IMR-90 (cell line): ENCODE measurements at regions not wholly inside any gene's neighbourhood (a gene's known extent, or its start where the extent isn't known, plus 50 kb on each side); places are given as distances from the start of the nearest gene placed in this dataset.

Experiments
- ATAC-seq: fragments of 200-7000 bp; cut with Tn5 transposase; 2 replicates; pipeline ENCODE4 v1.9.1; 2020; ENCODE audit warnings: low read depth, mild to moderate bottlenecking, moderate library complexity
- BruUV-seq: library from RNA; stranded (reverse); fragments of 400-500 nt; replicated peaks from 2 replicates; lab custom pipeline; 2021; lab: Mats Ljungman, UMichigan
- CTCF ChIA-PET: fragments of 300-600 bp; formaldehyde crosslinking; extraction: SDS; loops from one replicate; lab custom pipeline; 2021; ENCODE audit warnings: antibody characterized with exemption; lab: Yijun Ruan, JAX
- POLR2A ChIA-PET: fragments of 300-600 bp; sonication (Branson Sonifier 250); formaldehyde crosslinking; loops from one replicate; lab custom pipeline; 2022; ENCODE audit warnings: antibody characterized with exemption; ENCODE audit not compliant: unreplicated experiment; lab: Charles Lee
- DNase-seq: peaks from one replicate; pipeline ENCODE4 v3.0.0; 2013
- H2AFZ ChIP-seq: replicated peaks from 2 replicates; pipeline ENCODE3; 2013; ENCODE audit warnings: low read length, mild to moderate bottlenecking; ENCODE audit not compliant: poor library complexity
- H2AK5ac ChIP-seq: 2 replicates; pipeline ENCODE4 v1.6.1; 2013; ENCODE audit warnings: low read depth, low read length, inconsistent platforms
- H2AK9ac ChIP-seq: replicated peaks from 2 replicates; pipeline ENCODE3; 2013; ENCODE audit warnings: mild to moderate bottlenecking, low read depth, low read length, moderate library complexity; ENCODE audit not compliant: poor library complexity
- H2BK120ac ChIP-seq: 2 replicates; pipeline ENCODE4 v1.6.1; 2013; ENCODE audit warnings: low read depth, low read length, inconsistent platforms
- H2BK15ac ChIP-seq: 3 replicates; pipeline ENCODE4 v1.6.1; 2013; ENCODE audit warnings: low read depth, low read length, inconsistent platforms
- H2BK20ac ChIP-seq: 2 replicates; pipeline ENCODE4 v1.6.1; 2013; ENCODE audit warnings: low read depth, mild to moderate bottlenecking, inconsistent platforms, low read length, moderate library complexity
- H2BK5ac ChIP-seq: 2 replicates; pipeline ENCODE4 v1.6.1; 2013; ENCODE audit warnings: mild to moderate bottlenecking, low read depth, low read length, inconsistent platforms; ENCODE audit not compliant: poor library complexity, severe bottlenecking
- H3K14ac ChIP-seq: replicated peaks from 2 replicates; pipeline ENCODE4 v1.6.1; 2013; ENCODE audit warnings: low read depth, low read length, inconsistent platforms
- H3K18ac ChIP-seq: 2 replicates; pipeline ENCODE4 v1.6.1; 2013; ENCODE audit warnings: low read depth, low read length, control low read depth
- H3K23ac ChIP-seq: 2 replicates; pipeline ENCODE4 v1.6.1; 2013; ENCODE audit warnings: low read depth, low read length, inconsistent platforms
- H3K27ac ChIP-seq: 2 replicates; pipeline ENCODE4 v1.5.1; 2013; ENCODE audit warnings: mild to moderate bottlenecking, control low read depth, low read length; ENCODE audit not compliant: insufficient read depth
- H3K27me3 ChIP-seq: 2 replicates; pipeline ENCODE4 v1.6.1; 2013; ENCODE audit warnings: low read length; ENCODE audit not compliant: control insufficient read depth, insufficient read depth
- H3K36me3 ChIP-seq: 2 replicates; pipeline ENCODE4 v1.6.1; 2013; ENCODE audit warnings: low read length, mixed read lengths; ENCODE audit not compliant: control insufficient read depth, insufficient read depth
- H3K4ac ChIP-seq: 2 replicates; pipeline ENCODE4 v1.6.1; 2013; ENCODE audit warnings: low read depth, low read length, inconsistent platforms
- H3K4me1 ChIP-seq: 2 replicates; pipeline ENCODE4 v1.6.1; 2013; ENCODE audit warnings: low read length, mixed read lengths; ENCODE audit not compliant: control insufficient read depth, insufficient read depth
- H3K4me2 ChIP-seq: 2 replicates; pipeline ENCODE4 v1.6.1; 2013; ENCODE audit warnings: low read depth, mild to moderate bottlenecking, control low read depth, low read length, moderate library complexity
- H3K4me3 ChIP-seq: 2 replicates; pipeline ENCODE4 v1.5.1; 2013; ENCODE audit warnings: low read depth, mild to moderate bottlenecking, control low read depth, low read length, moderate library complexity; ENCODE audit not compliant: insufficient read depth
- H3K56ac ChIP-seq: 2 replicates; pipeline ENCODE4 v1.6.1; 2013; ENCODE audit warnings: low read length, inconsistent platforms; ENCODE audit not compliant: insufficient read depth; ENCODE audit errors: extremely low read depth
- H3K79me1 ChIP-seq, 2 experiments: 2 replicates each; pipeline ENCODE4 v1.6.1; 2013; ENCODE audit warnings: low read length in 2 of 2, inconsistent platforms in 1 of 2, low read depth in 1 of 2
- H3K9ac ChIP-seq: 2 replicates; pipeline ENCODE4 v1.6.1; 2013; ENCODE audit warnings: low read depth, low read length, control low read depth
- H3K9me1 ChIP-seq: 2 replicates; pipeline ENCODE4 v1.6.1; 2013; ENCODE audit warnings: low read length, inconsistent platforms; ENCODE audit not compliant: insufficient read depth
- H3K9me3 ChIP-seq: 2 replicates; pipeline ENCODE4 v1.6.1; 2013; ENCODE audit warnings: low read length; ENCODE audit not compliant: control insufficient read depth, insufficient read depth
- H4K20me1 ChIP-seq: 2 replicates; pipeline ENCODE4 v1.6.1; 2013; ENCODE audit warnings: low read length, inconsistent platforms; ENCODE audit not compliant: insufficient read depth
- H4K5ac ChIP-seq: 2 replicates; pipeline ENCODE4 v1.6.1; 2013; ENCODE audit warnings: mild to moderate bottlenecking, low read depth, low read length, control low read depth
- H4K8ac ChIP-seq, 2 experiments: 2 replicates each; pipeline ENCODE4 v1.6.1; 2013; ENCODE audit warnings: low read depth in 2 of 2, low read length in 2 of 2, control low read depth in 1 of 2, inconsistent platforms in 1 of 2
- H4K91ac ChIP-seq: 2 replicates; pipeline ENCODE4 v1.6.1; 2013; ENCODE audit warnings: low read depth, low read length, inconsistent platforms; ENCODE audit not compliant: insufficient read depth
- BHLHE40 ChIP-seq: fragments of 150-350 bp; IDR thresholded peaks from 2 replicates; pipeline ENCODE4 v1.6.1; 2016; ENCODE audit warnings: mild to moderate bottlenecking, low read depth, low read length
- CEBPB ChIP-seq: IDR thresholded peaks from 2 replicates; pipeline ENCODE4 v1.6.1; 2012; ENCODE audit warnings: low read depth, low read length, improper control_type of control experiment
- CHD1 ChIP-seq: IDR thresholded peaks from 2 replicates; pipeline ENCODE4 v1.6.1; 2012; ENCODE audit warnings: low read depth, low read length, improper control_type of control experiment
- CTCF ChIP-seq: conservative IDR thresholded peaks from 2 replicates; pipeline ENCODE4 v1.5.1; 2012; ENCODE audit warnings: mild to moderate bottlenecking, low read depth, low read length, improper control_type of control experiment
- ELK1 ChIP-seq: fragments of 150-350 bp; IDR thresholded peaks from 2 replicates; pipeline ENCODE4 v1.6.1; 2016; ENCODE audit warnings: low read depth, mild to moderate bottlenecking, low read length, moderate library complexity, borderline replicate concordance
- MAFK ChIP-seq: IDR thresholded peaks from 2 replicates; pipeline ENCODE4 v1.6.1; 2012; ENCODE audit warnings: low read depth, low read length, improper control_type of control experiment
- MAZ ChIP-seq: IDR thresholded peaks from 2 replicates; pipeline ENCODE4 v1.6.1; 2012; ENCODE audit warnings: low read depth, mild to moderate bottlenecking, low read length, improper control_type of control experiment, moderate library complexity, borderline replicate concordance
- MXI1 ChIP-seq: IDR thresholded peaks from 2 replicates; pipeline ENCODE4 v1.6.1; 2012; ENCODE audit warnings: low read depth, mild to moderate bottlenecking, low read length, moderate library complexity, borderline replicate concordance
- NFE2L2 ChIP-seq: fragments of 150-350 bp; IDR thresholded peaks from 2 replicates; pipeline ENCODE4 v1.6.1; 2016; ENCODE audit warnings: low read depth, mild to moderate bottlenecking, low read length
- POLR2A ChIP-seq: IDR thresholded peaks from 2 replicates; pipeline ENCODE4 v1.6.1; 2012; ENCODE audit warnings: mild to moderate bottlenecking, low read depth, low read length
- RAD21 ChIP-seq: IDR thresholded peaks from 2 replicates; pipeline ENCODE4 v1.6.1; 2012; ENCODE audit warnings: low read length, improper control_type of control experiment
- RCOR1 ChIP-seq: IDR thresholded peaks from 2 replicates; pipeline ENCODE4 v1.6.1; 2012; ENCODE audit warnings: mild to moderate bottlenecking, low read length, improper control_type of control experiment; ENCODE audit not compliant: insufficient replicate concordance
- RFX5 ChIP-seq: IDR thresholded peaks from 2 replicates; pipeline ENCODE4 v1.8.0; 2012; ENCODE audit warnings: low read depth, mild to moderate bottlenecking, low read length, moderate library complexity
- SMC3 ChIP-seq: fragments of 150-350 bp; IDR thresholded peaks from 2 replicates; pipeline ENCODE4 v1.6.1; 2016; ENCODE audit warnings: low read depth, mild to moderate bottlenecking, antibody characterized with exemption, low read length, moderate library complexity
- USF2 ChIP-seq: fragments of 150-350 bp; IDR thresholded peaks from 2 replicates; pipeline ENCODE4 v1.6.1; 2017; ENCODE audit warnings: mild to moderate bottlenecking, antibody characterized with exemption, low read length, low read depth
- WGBS, 2 experiments: methylation state at CpG; one replicate each; pipeline versions ENCODE4 v1.1.5 to v1.1.7; 2013; ENCODE audit warnings: missing lambda C conversion rate in 2 of 2; ENCODE audit not compliant: insufficient read length in 1 of 2; ENCODE audit errors: extremely low coverage in 2 of 2; 5-methylcytosine and 5-hydroxymethylcytosine counted together
- dilution Hi-C: fragments of 300-500 bp; cut with HindIII; formaldehyde crosslinking; loops from one replicate; pipeline ENCODE4 v1.14.3; 2018; ENCODE audit warnings: low sequenced_read_pairs; ENCODE audit not compliant: unreplicated experiment
- in situ Hi-C: fragments of 300-500 bp; cut with MboI; formaldehyde crosslinking; loops from 3 replicates; pipeline ENCODE4 v1.14.3; 2019; ENCODE audit warnings: low sequenced_read_pairs, inconsistent platforms, mixed read lengths
- intact Hi-C: fragments of 100-400 bp; cut with micrococcal nuclease; formaldehyde crosslinking; loops from 2 replicates; pipeline ENCODE4 v1.10.0; 2022

- H2BK20ac ChIP-seq, result no peak overlapping the region
- no peak overlapping the region for H4K8ac ChIP-seq
- H3K9me3 ChIP-seq, result 0 out of 2 replicates have a peak, but pooled peaks cover 2% of the 10 kb centered on the region
- intact Hi-C loops, result no loop called here
- in situ Hi-C loops, result no loop called here
- no peak overlapping the region for H3K56ac ChIP-seq
- ChIA-PET CTCF (no interaction called here), POLR2A (no interaction called here)
- no peak for TF ChIP-seq BHLHE40
- no peak for TF ChIP-seq ELK1
- TF ChIP-seq POLR2A, result no peak
- TF ChIP-seq CTCF, result no peak
- TF ChIP-seq RCOR1, result no peak
- TF ChIP-seq CHD1, result no peak
- no peak for TF ChIP-seq USF2
- TF ChIP-seq SMC3, result no peak
- no peak for TF ChIP-seq NFE2L2
- no peak for TF ChIP-seq CEBPB
- no peak for TF ChIP-seq RFX5
- no peak for TF ChIP-seq RAD21
- TF ChIP-seq MXI1, result no peak
- TF ChIP-seq MAFK, result no peak
- TF ChIP-seq MAZ, result no peak
- no CpG with 5 or more reads among the region's 1 CpG for WGBS, 2 experiments
- H3K4me3 ChIP-seq, result no peak overlapping the region
- H4K91ac ChIP-seq, result no peak overlapping the region
- no peak overlapping the region for H3K4me2 ChIP-seq
- dilution Hi-C loops, result no loop called here
- no peak overlapping the region for H2BK15ac ChIP-seq
- no peaks in the 10 kb centered on the region for H3K27me3 ChIP-seq
- no TSS peak for BruUV-seq
- no peaks in the 10 kb centered on the region for H4K20me1 ChIP-seq
- no peak overlapping the region for H3K9ac ChIP-seq
- no peak overlapping the region for H4K5ac ChIP-seq
- DNase-seq, result no peak
- H3K14ac ChIP-seq, result no peak overlapping the region
- no peaks in the 10 kb centered on the region for H3K9me1 ChIP-seq
- H2BK120ac ChIP-seq, result no peak overlapping the region
- H2AK5ac ChIP-seq, result no peak overlapping the region
- no peak overlapping the region for H2BK5ac ChIP-seq
- H3K23ac ChIP-seq, result no peak overlapping the region
- H2AK9ac ChIP-seq, result no peak overlapping the region
- H2AFZ ChIP-seq, result no peak overlapping the region
- no peak overlapping the region for H3K4ac ChIP-seq
- no peaks in the 10 kb centered on the region for H3K4me1 ChIP-seq
- H3K18ac ChIP-seq, result no peak overlapping the region
- H3K27ac ChIP-seq, result no peak overlapping the region
- H3K36me3 ChIP-seq, result no peaks in the 10 kb centered on the region
- H3K79me1 ChIP-seq, result no peaks in the 10 kb centered on the region
- ATAC-seq, result no peak
Measured at GRCh38 chr1:70785287-70785686, 262.3 kb downstream of the PTGER3 start.
